Right cardiac atrium (tissue), 5 donors: ENCODE measurements at regions not wholly inside any gene's neighbourhood (a gene's known extent, or its start where the extent isn't known, plus 50 kb on each side); places are given as distances from the start of the nearest gene placed in this dataset.

Experiments
- ATAC-seq, 2 donors: fragments of 200-7000 bp; cut with Tn5 transposase; one replicate each; pipeline versions ENCODE4 v1.8.0 to v1.9.1; 2020; ENCODE audit warnings: moderate library complexity in 2 of 2, mild to moderate bottlenecking in 1 of 2
- DNase-seq, 3 donors: peaks; one replicate each; pipeline ENCODE4 v3.0.0-alpha.2; 2020
- H3K27ac ChIP-seq: one replicate; pipeline ENCODE4 v1.5.1; 2013; ENCODE audit warnings: mild to moderate bottlenecking, low read length, control low read depth, moderate library complexity
- H3K27me3 ChIP-seq: one replicate; pipeline ENCODE4 v1.6.1; 2013; ENCODE audit not compliant: control insufficient read depth, insufficient read depth
- H3K4me1 ChIP-seq: one replicate; pipeline ENCODE4 v1.6.1; 2013; ENCODE audit warnings: low read length; ENCODE audit not compliant: control insufficient read depth, insufficient read depth
- H3K4me3 ChIP-seq: one replicate; pipeline ENCODE4 v1.5.1; 2013; ENCODE audit warnings: low read length, control low read depth
- H3K9me3 ChIP-seq: one replicate; pipeline ENCODE4 v1.6.1; 2013; ENCODE audit warnings: low read length; ENCODE audit not compliant: control insufficient read depth
- WGBS: extraction: QIAGEN DNeasy Blood & Tissue Kit; methylation state at CpG from one replicate; pipeline ENCODE4 v1.1.7; 2013; 5-methylcytosine and 5-hydroxymethylcytosine counted together
- intact Hi-C, 4 donors: fragments of 100-400 bp; cut with DNase I; formaldehyde crosslinking; loops; one replicate each; pipeline versions ENCODE4 v1.11.0 to v1.14.0; 2022 to 2023
- donor health status: healthy with polysubstance abuse.
- donor health status: DM: no; HTN: yes; CAD: no.
- donor health status: DM: no; HTN: no; CAD: no.
- donor health status: DM: no; HTN: yes; CAD: no; lungs with severe emphysema.
- donor health status: DM: yes; HTN: yes; CAD: no.

DNA sequence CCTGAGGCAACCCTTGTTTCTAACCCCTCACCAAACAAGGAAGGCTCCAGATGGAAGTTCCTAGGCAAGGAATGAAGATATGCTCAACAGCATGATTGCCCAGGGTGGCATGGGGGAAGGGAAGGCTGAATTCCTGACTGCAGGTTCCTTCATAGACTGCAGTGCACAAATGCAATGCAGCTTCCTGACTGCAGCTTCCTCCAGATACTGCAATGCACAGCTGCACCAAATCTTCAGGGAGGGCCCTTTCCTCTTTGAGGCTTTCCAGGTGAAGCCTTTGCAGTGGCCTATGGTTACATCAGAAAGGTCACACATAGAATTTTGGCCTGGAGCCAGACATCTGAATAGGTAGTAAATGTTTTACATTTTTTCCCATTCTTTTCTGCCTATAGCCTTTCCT is 58.8 kb upstream of the DYNAP start:
- H3K4me3 ChIP-seq, result no peak overlapping the region
- DNase-seq (no peak), ATAC-seq (no peak)
- intact Hi-C loops, result no loop called here
- H3K27me3 ChIP-seq, result no peaks in the 10 kb centered on the region
- no peak overlapping the region for H3K27ac ChIP-seq
- peaks cover 2% of the 10 kb centered on the region for H3K9me3 ChIP-seq
- H3K4me1 ChIP-seq, result no peaks in the 10 kb centered on the region

- intact Hi-C loops, result no loop called here
- H3K4me3 ChIP-seq, result no peak overlapping the region
- no peaks in the 10 kb centered on the region for H3K27me3 ChIP-seq
- H3K9me3 ChIP-seq, result peaks cover 2% of the 10 kb centered on the region
- DNase-seq, result no peak
- H3K27ac ChIP-seq, result no peak overlapping the region
- H3K4me1 ChIP-seq, result no peaks in the 10 kb centered on the region
- ATAC-seq, result no peak
- 38% methylated on average over 1 of the region's 1 CpG for WGBS
Observed at GRCh38 chr18:54532962-54533361, 58.1 kb upstream of the DYNAP start.
